ENCODE measurements at regions not wholly inside any gene's neighbourhood (a gene's known extent, or its start where the extent isn't known, plus 50 kb on each side); places are given as distances from the start of the nearest gene placed in this dataset.

GRCh38 chr4:164467493-164467892 lies 286.4 kb upstream of the SMIM31 start:
- DNase-seq (ENCODE audit: low read depth in 2 of 2, low spot score in 1 of 2), result no peak

GRCh38 chr4:164481306-164482091 lies 272.4 kb upstream of the SMIM31 start:
- DNase-seq (ENCODE audit: low read depth in 2 of 2, low spot score in 1 of 2), result no peak

DNA sequence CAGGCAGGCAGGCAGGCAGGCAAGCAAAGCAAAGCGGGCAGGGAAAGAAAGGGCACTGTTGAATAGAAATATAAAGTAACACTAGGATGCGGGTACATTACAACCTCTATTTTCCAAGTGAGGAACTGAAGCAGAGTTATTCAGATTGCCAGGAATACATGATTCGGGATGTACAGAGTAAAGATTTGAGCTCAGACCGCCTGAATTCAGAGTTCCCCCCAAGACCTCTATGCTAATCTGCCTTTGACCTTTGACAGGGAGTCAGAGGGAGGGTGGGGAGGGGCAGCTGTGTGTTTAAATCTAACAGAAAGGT lies 271.9 kb upstream of the SMIM31 start:
- DNase-seq (ENCODE audit: low read depth in 2 of 2, low spot score in 1 of 2), result no peak

- DNase-seq (ENCODE audit: low read depth in 2 of 2, low spot score in 1 of 2), result no peak
Measured at GRCh38 chr4:164482758-164483157, 271.2 kb upstream of the SMIM31 start.

DNA sequence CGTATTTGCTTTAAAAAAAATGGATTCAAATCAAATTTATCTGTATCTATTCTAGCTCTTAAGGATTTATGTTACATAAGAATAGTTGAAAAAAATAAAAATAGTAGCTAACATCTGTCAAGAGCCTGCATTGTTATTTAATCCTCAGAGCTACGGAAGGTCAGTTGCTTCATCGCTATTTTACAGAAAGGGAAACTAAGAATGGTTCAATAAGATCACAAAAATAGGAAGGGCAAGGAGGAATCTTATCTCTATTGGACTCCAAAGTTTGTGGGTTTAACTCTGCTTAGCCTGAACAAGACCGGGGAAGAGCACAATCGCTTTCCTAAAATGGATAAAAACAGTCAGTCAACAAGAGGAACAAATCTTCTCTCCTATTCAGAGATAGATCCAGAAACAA lies 270.2 kb upstream of the SMIM31 start:
- no peak for DNase-seq (ENCODE audit: low read depth in 2 of 2, low spot score in 1 of 2)

GRCh38 chr4:164484551-164484950 lies 269.4 kb upstream of the SMIM31 start:
- DNase-seq (ENCODE audit: low read depth in 2 of 2, low spot score in 1 of 2), result no peak

DNA sequence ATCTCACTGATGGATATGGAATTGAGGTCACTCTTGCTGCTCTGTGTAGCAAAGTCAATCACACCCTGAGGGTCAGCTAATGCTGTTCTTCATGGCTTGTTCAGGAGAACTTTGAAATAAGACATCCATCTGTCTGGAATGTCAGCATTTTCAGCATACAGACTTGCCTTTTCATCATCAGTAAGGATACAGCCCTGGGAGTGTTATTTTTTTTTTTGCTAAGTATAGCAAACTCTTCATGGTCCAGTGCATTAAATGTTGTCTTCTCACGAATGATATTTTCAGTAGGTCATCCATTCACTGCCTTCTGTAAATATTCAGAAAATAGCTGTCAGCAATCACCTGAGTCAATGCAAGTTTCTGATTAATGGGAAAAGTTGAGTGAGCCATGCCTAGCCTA lies 268.8 kb upstream of the SMIM31 start:
- no peak for DNase-seq (ENCODE audit: low read depth in 2 of 2, low spot score in 1 of 2)

GRCh38 chr4:164488114-164488513 lies 265.8 kb upstream of the SMIM31 start:
- DNase-seq (ENCODE audit: low read depth in 2 of 2, low spot score in 1 of 2), result no peak

DNA sequence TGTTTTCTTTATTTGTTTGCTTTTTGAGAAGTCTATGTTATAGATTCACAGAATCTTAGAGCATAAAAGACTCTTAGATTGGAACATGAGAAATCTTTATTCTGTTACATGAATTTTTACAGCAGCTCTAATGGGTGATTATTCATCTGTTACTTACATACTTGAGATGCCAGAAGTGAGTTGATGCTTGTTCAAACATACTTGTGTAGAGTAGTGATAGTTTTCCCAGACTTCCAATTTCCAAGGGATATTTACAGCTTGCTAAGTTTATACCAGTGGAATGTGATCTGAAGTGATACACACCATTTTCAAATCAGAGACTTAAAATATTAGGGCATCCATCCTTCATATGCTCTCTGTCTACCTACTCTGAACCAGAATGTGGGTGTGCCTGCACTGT lies 252.9 kb upstream of the SMIM31 start:
- no peak for DNase-seq (ENCODE audit: low read depth in 2 of 2, low spot score in 1 of 2)

GRCh38 chr4:164503874-164504273 lies 250.1 kb upstream of the SMIM31 start:
- DNase-seq (ENCODE audit: low read depth in 2 of 2, low spot score in 1 of 2), result no peak

DNA sequence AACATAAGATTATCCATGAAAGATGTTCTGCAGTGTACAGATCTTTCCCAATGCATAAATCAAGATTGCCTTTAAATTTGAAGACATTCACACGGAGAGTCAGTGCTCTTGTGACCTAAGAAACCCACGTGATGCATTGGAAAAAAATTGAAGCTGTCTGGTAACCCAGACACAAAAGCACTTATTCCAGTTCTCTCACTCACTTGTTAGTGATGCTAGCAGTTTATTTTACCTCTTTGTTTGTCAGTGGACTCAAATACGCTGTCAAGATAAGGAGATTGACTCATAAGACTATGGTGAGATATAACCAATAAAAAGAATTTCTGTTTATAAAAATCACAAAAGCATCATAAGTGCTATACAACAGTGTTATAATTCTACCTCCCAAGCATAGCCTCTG lies 245.8 kb upstream of the SMIM31 start:
- no peak for DNase-seq (ENCODE audit: low read depth in 2 of 2, low spot score in 1 of 2)

DNA sequence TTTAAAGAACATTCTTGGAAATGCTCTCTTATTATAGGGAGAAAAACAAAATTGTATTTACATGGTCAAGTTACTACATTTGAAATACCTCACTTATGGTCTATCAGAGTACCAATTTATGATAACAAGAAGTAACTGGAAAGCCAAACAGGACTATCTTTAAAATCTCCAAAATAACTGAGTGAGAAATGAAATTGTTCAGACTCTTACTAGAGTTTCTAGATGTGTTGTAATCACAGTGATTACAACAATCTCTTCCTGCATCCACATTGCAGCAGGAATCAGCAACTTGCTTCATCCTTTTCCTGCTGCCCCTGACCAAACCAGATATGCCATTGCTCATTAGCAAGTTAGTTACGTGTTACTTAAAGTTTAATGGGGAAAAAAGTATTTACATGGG lies 245.2 kb upstream of the SMIM31 start:
- no peak for DNase-seq (ENCODE audit: low read depth in 2 of 2, low spot score in 1 of 2)

DNA sequence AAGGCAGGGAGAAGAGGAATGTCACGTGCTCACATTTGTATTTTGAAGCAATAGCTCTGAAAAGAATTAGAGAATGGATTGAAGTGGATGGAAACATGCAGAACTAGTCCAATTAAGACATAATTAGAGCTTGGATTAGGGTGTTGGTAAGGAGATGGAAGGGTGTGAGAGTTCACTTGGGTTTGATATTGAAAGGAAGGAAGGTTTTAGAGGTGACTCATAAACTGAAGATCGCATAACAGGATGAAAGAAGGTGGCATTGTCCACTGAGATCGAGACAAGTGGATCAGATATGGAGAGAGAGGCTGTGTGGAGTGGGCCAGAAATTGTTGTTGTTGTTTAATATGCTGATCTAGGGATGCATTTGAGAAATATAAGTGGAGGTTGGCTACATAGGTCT lies 244.0 kb upstream of the SMIM31 start:
- DNase-seq (ENCODE audit: low read depth in 2 of 2, low spot score in 1 of 2), result no peak

DNA sequence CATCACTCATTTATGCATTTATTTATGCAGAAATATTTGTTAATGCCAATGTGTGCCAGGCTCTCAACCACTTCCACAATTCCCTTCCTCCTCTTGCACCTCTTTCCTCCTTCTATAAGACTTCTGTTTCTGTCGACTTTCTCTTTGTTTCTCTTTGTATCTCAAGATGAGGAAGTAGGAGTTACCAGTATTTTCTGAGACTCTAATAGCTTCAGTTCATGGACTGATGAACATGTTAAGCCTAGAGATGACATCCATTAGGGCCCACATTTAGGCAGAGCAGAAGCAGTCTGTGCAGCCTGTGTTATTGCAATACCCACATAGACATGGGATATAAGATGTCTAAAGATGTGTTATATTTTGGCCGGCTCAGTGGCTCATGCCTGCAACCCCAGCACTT lies 241.8 kb upstream of the SMIM31 start:
- no peak for DNase-seq (ENCODE audit: low read depth in 2 of 2, low spot score in 1 of 2)

- DNase-seq (ENCODE audit: low read depth in 2 of 2, low spot score in 1 of 2), result no peak
Measured at GRCh38 chr4:164514765-164515164, 239.2 kb upstream of the SMIM31 start.

DNA sequence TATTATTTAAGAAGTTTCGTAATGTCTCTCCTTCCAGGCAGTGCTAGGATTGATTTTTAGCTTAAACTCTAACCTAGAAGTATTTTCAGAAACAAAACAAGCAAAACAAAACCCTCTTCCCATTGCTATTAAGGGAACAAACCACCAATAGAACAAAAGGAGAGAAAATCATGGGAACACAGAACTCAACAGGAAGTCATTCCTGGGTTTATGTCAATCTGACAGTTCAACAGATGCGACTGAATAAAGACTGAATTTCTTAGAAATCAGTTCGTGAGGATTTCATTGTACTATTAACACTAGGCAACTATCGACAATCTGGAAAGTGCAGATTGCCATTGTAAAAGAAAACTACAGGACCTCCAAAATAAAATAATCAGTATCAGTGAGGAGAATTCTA lies 229.1 kb upstream of the SMIM31 start:
- DNase-seq (ENCODE audit: low read depth in 2 of 2, low spot score in 1 of 2), result no peak

DNA sequence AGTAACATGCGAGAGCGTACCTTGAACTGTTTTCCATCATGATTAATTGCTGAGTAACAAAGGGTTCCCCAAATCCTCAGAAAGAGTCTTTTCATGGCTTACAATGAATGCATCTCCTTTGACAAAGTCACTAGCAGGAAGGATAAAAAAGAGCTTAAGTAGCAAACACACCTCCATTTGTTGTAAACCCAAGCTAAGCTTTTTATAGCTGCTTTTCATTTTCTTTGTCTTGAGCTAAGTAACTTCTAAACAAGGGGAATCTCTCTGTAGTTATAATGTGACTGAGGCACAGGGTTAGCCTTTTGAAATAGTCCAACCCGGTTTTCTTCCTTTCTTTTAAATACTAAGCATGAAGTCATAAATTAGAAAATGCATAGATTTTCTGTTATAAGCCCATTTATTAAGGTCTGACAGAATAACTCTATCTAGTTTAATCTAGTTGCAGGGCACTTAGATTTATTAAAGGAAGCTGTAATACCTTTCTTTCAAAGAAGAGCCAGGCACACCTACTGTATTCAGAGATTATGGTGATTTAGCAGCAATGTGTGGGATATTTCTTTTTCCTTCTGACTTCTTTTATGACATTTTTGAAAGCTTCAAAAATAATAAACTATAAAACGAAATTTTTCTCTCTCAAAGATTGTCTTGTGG lies 226.9 kb upstream of the SMIM31 start:
- DNase-seq (ENCODE audit: low read depth in 2 of 2, low spot score in 1 of 2), result no peak

DNA sequence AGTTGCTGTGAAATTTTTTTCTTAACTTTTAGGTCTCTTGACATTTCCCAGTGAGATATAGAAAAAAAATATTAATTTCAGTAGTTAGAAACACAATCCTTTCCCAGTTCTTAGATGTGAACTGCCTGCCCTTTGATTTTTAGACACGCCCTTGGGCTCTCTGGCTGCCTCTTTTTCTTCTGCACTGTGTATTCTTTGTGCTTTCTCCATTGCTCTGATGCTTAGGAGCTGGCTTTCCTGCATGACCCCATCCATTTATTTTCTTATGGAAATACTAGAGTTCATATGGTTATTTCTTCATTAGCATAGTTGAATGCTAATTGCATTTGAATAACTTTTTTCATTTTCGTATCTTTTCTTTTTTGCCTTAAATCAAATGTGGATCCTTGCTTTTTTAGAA lies 224.9 kb upstream of the SMIM31 start:
- no peak for DNase-seq (ENCODE audit: low read depth in 2 of 2, low spot score in 1 of 2)

- DNase-seq (ENCODE audit: low read depth in 2 of 2, low spot score in 1 of 2), result no peak
Measured at GRCh38 chr4:164529486-164529885, 224.4 kb upstream of the SMIM31 start.

GRCh38 chr4:164531336-164531735 lies 222.6 kb upstream of the SMIM31 start:
- DNase-seq (ENCODE audit: low read depth in 2 of 2, low spot score in 1 of 2), result no peak

DNA sequence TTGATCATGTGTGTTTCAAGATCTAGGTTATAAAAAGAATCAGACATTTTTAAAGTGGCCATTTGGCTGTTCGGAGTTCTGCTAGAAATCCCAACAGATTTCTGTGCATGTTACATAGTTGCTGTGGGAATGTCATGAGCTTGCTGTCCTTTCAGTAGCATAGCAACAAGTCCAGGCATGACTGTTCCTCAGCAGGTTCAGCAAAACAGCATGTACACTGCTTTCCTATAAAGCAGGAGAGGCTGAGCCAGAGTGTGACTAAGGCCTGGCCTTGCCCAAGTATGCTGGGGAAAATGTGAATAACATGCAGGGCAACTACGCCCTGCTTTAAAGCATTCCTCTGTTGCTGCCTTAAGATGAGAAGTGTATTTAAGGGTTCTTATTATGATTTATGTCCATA lies 217.1 kb upstream of the SMIM31 start:
- DNase-seq (ENCODE audit: low read depth in 2 of 2, low spot score in 1 of 2), result no peak

DNA sequence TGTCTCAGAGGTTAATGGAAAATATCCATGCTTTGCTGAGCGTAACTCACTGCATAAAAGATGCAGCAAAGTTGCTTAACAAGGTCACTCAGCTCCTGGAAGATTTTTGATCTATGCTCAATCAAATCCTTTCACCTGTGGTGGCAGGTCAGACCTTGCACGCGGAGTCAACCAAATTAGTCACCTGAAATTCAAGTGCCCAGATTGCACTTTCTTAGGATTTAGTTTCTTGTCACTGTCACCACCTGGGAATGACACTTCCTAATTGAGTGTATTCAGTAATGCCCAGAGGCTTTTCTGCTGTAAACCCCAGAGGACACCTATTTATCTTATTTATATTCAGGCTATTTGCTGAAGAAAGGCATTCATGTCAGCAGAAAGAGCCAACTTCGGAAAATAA lies 215.8 kb upstream of the SMIM31 start:
- no peak for DNase-seq (ENCODE audit: low read depth in 2 of 2, low spot score in 1 of 2)

DNA sequence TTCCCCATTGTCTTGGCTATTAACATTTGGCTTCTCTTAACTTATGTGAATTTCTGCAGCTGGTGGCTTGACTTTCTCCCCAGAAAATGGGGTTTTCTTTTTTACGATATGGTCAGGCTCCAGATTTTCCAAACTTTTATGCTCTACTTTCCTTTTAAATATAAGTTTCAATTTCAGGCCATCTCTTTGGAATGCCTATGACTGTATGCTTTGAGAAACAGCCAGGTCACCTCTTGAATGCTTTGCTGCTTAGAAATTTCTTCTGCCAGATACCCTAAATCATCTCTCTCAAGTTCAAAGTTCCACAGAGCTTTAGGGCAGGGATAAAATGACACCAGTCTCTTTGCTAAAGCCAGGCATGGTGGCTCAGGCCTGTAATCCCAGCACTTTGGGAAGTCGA lies 212.9 kb upstream of the SMIM31 start:
- DNase-seq (ENCODE audit: low read depth in 2 of 2, low spot score in 1 of 2), result no peak
